ENCODE measurements at regions not wholly inside any gene's neighbourhood (a gene's known extent, or its start where the extent isn't known, plus 50 kb on each side); places are given as distances from the start of the nearest gene placed in this dataset.
A peak's percentile ranks its signal among the peaks of the same experiment; 100 is the strongest.

- H3K27me3 Mint-ChIP-seq (ENCODE audit: low read depth) = peaks cover 2% of the 10 kb centered on the region
- H3K27ac Mint-ChIP-seq = no peak overlapping the region
- H3K4me3 Mint-ChIP-seq (ENCODE audit: low read depth) = no peak overlapping the region
- peaks cover 7% of the 10 kb centered on the region for H3K36me3 Mint-ChIP-seq (ENCODE audit: low read depth)
- no peak for DNase-seq (ENCODE audit: low spot score)
- peaks cover 7% of the 10 kb centered on the region for H3K4me1 Mint-ChIP-seq (ENCODE audit: low read depth)
- intact Hi-C loops (cut with micrococcal nuclease) = no loop called here
- peaks cover 51% of the 10 kb centered on the region for H3K9me3 Mint-ChIP-seq
Observed at GRCh38 chr11:128086794-128087193, 500.6 kb downstream of the ETS1 start.

GRCh38 chr11:128085276-128085675 is 502.1 kb downstream of the ETS1 start:
- Mint-ChIP-seq H3K27me3 (ENCODE audit: low read depth) (peaks cover 2% of the 10 kb centered on the region), H3K27ac (no peak overlapping the region), H3K4me1 (ENCODE audit: low read depth) (peaks cover 7% of the 10 kb centered on the region), H3K36me3 (ENCODE audit: low read depth) (peaks cover 7% of the 10 kb centered on the region), H3K9me3 (peaks cover 41% of the 10 kb centered on the region), H3K4me3 (ENCODE audit: low read depth) (no peak overlapping the region)
- no peak for DNase-seq (ENCODE audit: low spot score)
- intact Hi-C loops (cut with micrococcal nuclease) = no loop called here

GRCh38 chr11:128082574-128082973 is 504.8 kb downstream of the ETS1 start:
- no peaks in the 10 kb centered on the region for H3K36me3 Mint-ChIP-seq (ENCODE audit: low read depth)
- DNase-seq (ENCODE audit: low spot score) = no peak
- peaks cover 16% of the 10 kb centered on the region for H3K4me1 Mint-ChIP-seq (ENCODE audit: low read depth)
- intact Hi-C loops (cut with micrococcal nuclease) = no loop called here
- H3K27ac Mint-ChIP-seq = no peak overlapping the region
- no peak overlapping the region for H3K4me3 Mint-ChIP-seq (ENCODE audit: low read depth)
- H3K9me3 Mint-ChIP-seq = peaks cover 28% of the 10 kb centered on the region
- H3K27me3 Mint-ChIP-seq (ENCODE audit: low read depth) = peaks cover 5% of the 10 kb centered on the region

GRCh38 chr11:128069665-128070064 is 517.7 kb downstream of the ETS1 start:
- Mint-ChIP-seq H3K4me3 (ENCODE audit: low read depth) (no peak overlapping the region), H3K36me3 (ENCODE audit: low read depth) (no peaks in the 10 kb centered on the region), H3K9me3 (peaks cover 5% of the 10 kb centered on the region), H3K27me3 (ENCODE audit: low read depth) (peaks cover 4% of the 10 kb centered on the region), H3K4me1 (ENCODE audit: low read depth) (no peaks in the 10 kb centered on the region), H3K27ac (no peak overlapping the region)
- intact Hi-C loops (cut with micrococcal nuclease) = no loop called here
- DNase-seq (ENCODE audit: low spot score) = no peak

- Mint-ChIP-seq H3K27me3 (ENCODE audit: low read depth) (peaks cover 1% of the 10 kb centered on the region), H3K4me3 (ENCODE audit: low read depth) (no peak overlapping the region), H3K27ac (no peak overlapping the region), H3K36me3 (ENCODE audit: low read depth) (peaks cover 4% of the 10 kb centered on the region), H3K4me1 (ENCODE audit: low read depth) (no peaks in the 10 kb centered on the region), H3K9me3 (peaks cover 12% of the 10 kb centered on the region)
- no peak for DNase-seq (ENCODE audit: low spot score)
- intact Hi-C loops (cut with micrococcal nuclease) = no loop called here
Observed at GRCh38 chr11:128067780-128068179, 519.6 kb downstream of the ETS1 start.

- DNase-seq (ENCODE audit: low spot score) = no peak
- Mint-ChIP-seq H3K27ac (no peak overlapping the region), H3K4me3 (ENCODE audit: low read depth) (no peak overlapping the region), H3K27me3 (ENCODE audit: low read depth) (peaks cover 1% of the 10 kb centered on the region), H3K4me1 (ENCODE audit: low read depth) (peaks cover 4% of the 10 kb centered on the region), H3K9me3 (peaks cover 12% of the 10 kb centered on the region), H3K36me3 (ENCODE audit: low read depth) (peaks cover 4% of the 10 kb centered on the region)
- intact Hi-C loops (cut with micrococcal nuclease) = no loop called here
Observed at GRCh38 chr11:128066399-128066798, 521.0 kb downstream of the ETS1 start.

- H3K4me3 Mint-ChIP-seq (ENCODE audit: low read depth) = no peak overlapping the region
- H3K27me3 Mint-ChIP-seq (ENCODE audit: low read depth) = no peaks in the 10 kb centered on the region
- peaks cover 4% of the 10 kb centered on the region for H3K36me3 Mint-ChIP-seq (ENCODE audit: low read depth)
- H3K4me1 Mint-ChIP-seq (ENCODE audit: low read depth) = peaks cover 5% of the 10 kb centered on the region
- intact Hi-C loops (cut with micrococcal nuclease) = no loop called here
- H3K27ac Mint-ChIP-seq = no peak overlapping the region
- H3K9me3 Mint-ChIP-seq = peaks cover 7% of the 10 kb centered on the region
- DNase-seq (ENCODE audit: low spot score) = no peak
Observed at GRCh38 chr11:128061281-128061871, 526.0 kb downstream of the ETS1 start.

- no peak for DNase-seq (ENCODE audit: low spot score)
- Mint-ChIP-seq H3K4me1 (ENCODE audit: low read depth) (peaks cover 22% of the 10 kb centered on the region), H3K27ac (no peak overlapping the region), H3K27me3 (ENCODE audit: low read depth) (no peaks in the 10 kb centered on the region), H3K9me3 (peaks cover 6% of the 10 kb centered on the region), H3K4me3 (ENCODE audit: low read depth) (no peak overlapping the region), H3K36me3 (ENCODE audit: low read depth) (no peaks in the 10 kb centered on the region)
- intact Hi-C loops (cut with micrococcal nuclease) = no loop called here
Observed at GRCh38 chr11:128058580-128059208, 528.7 kb downstream of the ETS1 start.

- no peaks in the 10 kb centered on the region for H3K27me3 Mint-ChIP-seq (ENCODE audit: low read depth)
- no peak overlapping the region for H3K4me3 Mint-ChIP-seq (ENCODE audit: low read depth)
- H3K27ac Mint-ChIP-seq = no peak overlapping the region
- no peak for DNase-seq (ENCODE audit: low spot score)
- peaks cover 3% of the 10 kb centered on the region for H3K36me3 Mint-ChIP-seq (ENCODE audit: low read depth)
- intact Hi-C loops (cut with micrococcal nuclease) = no loop called here
- peaks cover 30% of the 10 kb centered on the region for H3K4me1 Mint-ChIP-seq (ENCODE audit: low read depth)
- H3K9me3 Mint-ChIP-seq = no peaks in the 10 kb centered on the region
Observed at GRCh38 chr11:128057786-128058395, 529.5 kb downstream of the ETS1 start.

GRCh38 chr11:128055576-128056217 is 531.7 kb downstream of the ETS1 start:
- Mint-ChIP-seq H3K27me3 (ENCODE audit: low read depth) (no peaks in the 10 kb centered on the region), H3K4me3 (ENCODE audit: low read depth) (no peak overlapping the region), H3K27ac (peak overlapping the region; percentile 29), H3K4me1 (ENCODE audit: low read depth) (peaks cover 42% of the 10 kb centered on the region), H3K9me3 (no peaks in the 10 kb centered on the region), H3K36me3 (ENCODE audit: low read depth) (peaks cover 8% of the 10 kb centered on the region)
- intact Hi-C loops (cut with micrococcal nuclease) = no loop called here
- DNase-seq (ENCODE audit: low spot score) = no peak

- Mint-ChIP-seq H3K36me3 (ENCODE audit: low read depth) (peaks cover 11% of the 10 kb centered on the region), H3K4me1 (ENCODE audit: low read depth) (peaks cover 52% of the 10 kb centered on the region), H3K27me3 (ENCODE audit: low read depth) (no peaks in the 10 kb centered on the region), H3K27ac (peak overlapping the region; percentile 85), H3K9me3 (no peaks in the 10 kb centered on the region), H3K4me3 (ENCODE audit: low read depth) (peak overlapping the region; percentile 69)
- DNase-seq (ENCODE audit: low spot score) = no peak
- intact Hi-C loops (cut with micrococcal nuclease) = loop anchor here (5.0 kb wide), 6 partner anchors 48 to 813 kb away; partner anchors contain the start of gene KCNJ1
Observed at GRCh38 chr11:128053981-128054931, 533.1 kb downstream of the ETS1 start.

GRCh38 chr11:128052912-128053641 is 534.3 kb downstream of the ETS1 start:
- DNase-seq (ENCODE audit: low spot score) = no peak
- H3K27ac Mint-ChIP-seq = peak overlapping the region; percentile 76
- no peaks in the 10 kb centered on the region for H3K9me3 Mint-ChIP-seq
- H3K27me3 Mint-ChIP-seq (ENCODE audit: low read depth) = no peaks in the 10 kb centered on the region
- peak overlapping the region; percentile 48 for H3K4me3 Mint-ChIP-seq (ENCODE audit: low read depth)
- peaks cover 11% of the 10 kb centered on the region for H3K36me3 Mint-ChIP-seq (ENCODE audit: low read depth)
- H3K4me1 Mint-ChIP-seq (ENCODE audit: low read depth) = peaks cover 56% of the 10 kb centered on the region
- intact Hi-C loops (cut with micrococcal nuclease) = loop anchor here (1.0 to 5.0 kb wide), 7 partner anchors 14 to 814 kb away; partner anchors contain the start of gene KCNJ1
